GM12878 (cell line): ENCODE measurements at regions not wholly inside any gene's neighbourhood (a gene's known extent, or its start where the extent isn't known, plus 50 kb on each side); places are given as distances from the start of the nearest gene placed in this dataset.

Experiments
- ATF3 ChIP-seq: IDR thresholded peaks from 2 replicates; pipeline ENCODE4 v1.6.1; 2011; ENCODE audit warnings: low read depth, mild to moderate bottlenecking, low read length, moderate library complexity, borderline replicate concordance; ENCODE audit errors: extremely low read depth
- BCL3 ChIP-seq: IDR thresholded peaks from 2 replicates; pipeline ENCODE4 v1.6.1; 2011; ENCODE audit warnings: borderline replicate concordance, low read depth, mild to moderate bottlenecking, moderate library complexity, low read length; ENCODE audit not compliant: insufficient read depth, poor library complexity, severe bottlenecking
- BHLHE40 ChIP-seq, 2 experiments: fragments of 450-650 bp in 1 of 2; IDR thresholded peaks; 2 replicates each; pipeline ENCODE4 v1.6.1; 2011 to 2017; ENCODE audit warnings: low read depth in 2 of 2, borderline replicate concordance in 1 of 2, improper control_type of control experiment in 1 of 2, low read length in 1 of 2, mild to moderate bottlenecking in 1 of 2
- CREM ChIP-seq: IDR thresholded peaks from 2 replicates; pipeline ENCODE4 v1.6.1; 2014; ENCODE audit warnings: antibody characterized with exemption, low read depth
- FOXK2 ChIP-seq: fragments of 450-650 bp; IDR thresholded peaks from 2 replicates; pipeline ENCODE4 v1.6.1; 2017; ENCODE audit warnings: mild to moderate bottlenecking, moderate library complexity
- GATAD2B ChIP-seq: fragments of 450-650 bp; conservative IDR thresholded peaks from 2 replicates; pipeline ENCODE4 v1.6.1; 2017; ENCODE audit warnings: low read depth, mild to moderate bottlenecking, moderate library complexity
- IKZF1 ChIP-seq: fragments of 450-650 bp; conservative IDR thresholded peaks from 2 replicates; pipeline ENCODE4 v1.6.1; 2017; ENCODE audit warnings: antibody characterized with exemption, mild to moderate bottlenecking
- JUND ChIP-seq: IDR thresholded peaks from 2 replicates; pipeline ENCODE4 v1.6.1; 2012; ENCODE audit warnings: low read depth, mild to moderate bottlenecking, low read length, improper control_type of control experiment, moderate library complexity
- MAX ChIP-seq: IDR thresholded peaks from 2 replicates; pipeline ENCODE4 v1.6.1; 2012; ENCODE audit warnings: low read depth, low read length, improper control_type of control experiment
- MXI1 ChIP-seq: fragments of 150-350 bp; IDR thresholded peaks from 2 replicates; pipeline ENCODE4 v1.6.1; 2011; ENCODE audit warnings: low read depth, mild to moderate bottlenecking, inconsistent platforms, low read length, improper control_type of control experiment
- NFIC ChIP-seq: IDR thresholded peaks from 2 replicates; pipeline ENCODE4 v1.6.1; 2012; ENCODE audit warnings: low read depth, mild to moderate bottlenecking, inconsistent platforms, low read length, moderate library complexity
- NFYB ChIP-seq: IDR thresholded peaks from 2 replicates; pipeline ENCODE4 v1.6.1; 2011; ENCODE audit warnings: low read depth, mild to moderate bottlenecking, low read length, improper control_type of control experiment, moderate library complexity; ENCODE audit not compliant: insufficient read depth
- NKRF ChIP-seq: fragments of 450-650 bp; conservative IDR thresholded peaks from 2 replicates; pipeline ENCODE4 v1.6.1; 2017; ENCODE audit warnings: mild to moderate bottlenecking, moderate library complexity
- POLR2AphosphoS2 ChIP-seq: IDR thresholded peaks from 2 replicates; pipeline ENCODE4 v1.6.1; 2011; ENCODE audit warnings: low read depth, mild to moderate bottlenecking, low read length, improper control_type of control experiment, moderate library complexity
- POLR2AphosphoS5 ChIP-seq: IDR thresholded peaks from 2 replicates; pipeline ENCODE4 v1.6.1; 2011; ENCODE audit warnings: mild to moderate bottlenecking, low read length, inconsistent platforms
- RAD21 ChIP-seq: IDR thresholded peaks from 2 replicates; pipeline ENCODE4 v1.6.1; 2011; ENCODE audit warnings: mild to moderate bottlenecking, low read depth, low read length, moderate library complexity; ENCODE audit not compliant: insufficient read depth
- RBBP5 ChIP-seq: fragments of 200-600 bp; sonication (generic); conservative IDR thresholded peaks from 2 replicates; pipeline ENCODE4 v1.6.1; 2016
- RFX5 ChIP-seq: IDR thresholded peaks from 2 replicates; pipeline ENCODE4 v1.6.1; 2011; ENCODE audit warnings: low read depth, low read length, improper control_type of control experiment
- SKIL ChIP-seq: fragments of 450-650 bp; IDR thresholded peaks from 2 replicates; pipeline ENCODE4 v1.6.1; 2017; ENCODE audit warnings: mild to moderate bottlenecking, low read depth, inconsistent platforms; ENCODE audit not compliant: poor library complexity, severe bottlenecking
- SMARCA5 ChIP-seq: fragments of 450-650 bp; IDR thresholded peaks from 2 replicates; pipeline ENCODE4 v1.6.1; 2017; ENCODE audit warnings: mild to moderate bottlenecking
- SMC3 ChIP-seq: IDR thresholded peaks from 2 replicates; pipeline ENCODE4 v1.6.1; 2011; ENCODE audit warnings: low read length, improper control_type of control experiment, borderline replicate concordance
- TCF3 ChIP-seq: IDR thresholded peaks from 2 replicates; pipeline ENCODE4 v1.6.1; 2012; ENCODE audit warnings: low read depth, mild to moderate bottlenecking, low read length, borderline replicate concordance; ENCODE audit not compliant: insufficient read depth
- ZNF622 ChIP-seq: fragments of 450-650 bp; IDR thresholded peaks from 2 replicates; pipeline ENCODE4 v1.6.1; 2017; ENCODE audit warnings: mild to moderate bottlenecking, inconsistent platforms
- ZSCAN29 ChIP-seq: fragments of 450-650 bp; IDR thresholded peaks from 2 replicates; pipeline ENCODE4 v1.6.1; 2017; ENCODE audit warnings: mild to moderate bottlenecking, moderate library complexity

- TF ChIP-seq BCL3 (no peak), SKIL (no peak), ZNF622 (no peak), NKRF (no peak), IKZF1 (0 out of 2 replicates have a peak, but pooled peaks have one; percentile 18), POLR2AphosphoS2 (no peak), ATF3 (no peak), BHLHE40 (IDR thresholded peaks at IDR 0.05; ENCODE audit: borderline replicate concordance in 1 of 2, low read depth in 2 of 2, low read length in 1 of 2) (no peak), ZSCAN29 (no peak), SMARCA5 (no peak), SMC3 (peak; percentile 29; the same call in 1 of the 2 replicates), JUND (no peak), GATAD2B (0 out of 2 replicates have a peak, but pooled peaks have one; percentile 10), MXI1 (no peak), FOXK2 (no peak), NFIC (no peak; the same call in 1 of the 2 replicates), CREM (peak; percentile 61; the same call in 1 of the 2 replicates), RBBP5 (no peak), MAX (no peak), TCF3 (peak; percentile 88), POLR2AphosphoS5 (no peak), RFX5 (no peak), RAD21 (peak; percentile 55), NFYB (no peak)
Measured at GRCh38 chr2:64913357-64913869, 75.8 kb upstream of the SLC1A4 start (continued).
